Activated CD8-positive, alpha-beta memory T cell treated with anti-CD3 and anti-CD28 coated beads, Interleukin-2, amount 50 U/mL, for 48 hours (primary cell): ENCODE measurements at regions not wholly inside any gene's neighbourhood (a gene's known extent, or its start where the extent isn't known, plus 50 kb on each side); places are given as distances from the start of the nearest gene placed in this dataset.

Experiments used
- DNase-seq: peaks from one replicate; pipeline ENCODE4 v3.0.0-alpha.2; 2020

GRCh38 chr9:16100537-16101091, 547.8 kb downstream of the CCDC171 start:
- no peak for DNase-seq

GRCh38 chr9:16102154-16102553, 549.3 kb downstream of the CCDC171 start:
- DNase-seq, result no peak

- no peak for DNase-seq
Observed at GRCh38 chr9:16103620-16104397, 551.0 kb downstream of the CCDC171 start.

- no peak for DNase-seq
Observed at GRCh38 chr9:16105168-16106020, 552.6 kb downstream of the CCDC171 start.

GRCh38 chr9:16106021-16106571, 553.3 kb downstream of the CCDC171 start:
- DNase-seq, result no peak

- DNase-seq, result no peak
Observed at GRCh38 chr9:16112116-16112515, 559.3 kb downstream of the CCDC171 start.

GRCh38 chr9:16115994-16116393, 563.2 kb downstream of the CCDC171 start:
- DNase-seq, result no peak

GRCh38 chr9:16118043-16118442, 565.2 kb downstream of the CCDC171 start:
- DNase-seq, result no peak

- DNase-seq, result no peak
Observed at GRCh38 chr9:16119261-16120230, 566.7 kb downstream of the CCDC171 start.

- DNase-seq, result no peak
Observed at GRCh38 chr9:16120231-16120641, 567.4 kb downstream of the CCDC171 start.

- no peak for DNase-seq
Observed at GRCh38 chr9:16120727-16121126, 567.9 kb downstream of the CCDC171 start.

- DNase-seq, result no peak
Observed at GRCh38 chr9:16121168-16121567, 568.3 kb downstream of the CCDC171 start.

- no peak for DNase-seq
Observed at GRCh38 chr9:16121601-16122286, 568.9 kb downstream of the CCDC171 start.

- DNase-seq, result no peak
Observed at GRCh38 chr9:16125629-16126028, 572.8 kb downstream of the CCDC171 start.

GRCh38 chr9:16126042-16126441, 573.2 kb downstream of the CCDC171 start:
- no peak for DNase-seq

- DNase-seq, result no peak
Observed at GRCh38 chr9:16128003-16128402, 575.2 kb downstream of the CCDC171 start.

- no peak for DNase-seq
Observed at GRCh38 chr9:16131264-16131663, 578.4 kb downstream of the CCDC171 start.

GRCh38 chr9:16132513-16132912, 579.7 kb downstream of the CCDC171 start:
- no peak for DNase-seq

- DNase-seq, result no peak
Observed at GRCh38 chr9:16133032-16133431, 580.2 kb downstream of the CCDC171 start.

GRCh38 chr9:16133556-16134227, 580.8 kb downstream of the CCDC171 start:
- DNase-seq, result peak; percentile 64

- no peak for DNase-seq
Observed at GRCh38 chr9:16134351-16134750, 581.5 kb downstream of the CCDC171 start.
